RWPE1 (cell line): ENCODE measurements at regions not wholly inside any gene's neighbourhood (a gene's known extent, or its start where the extent isn't known, plus 50 kb on each side); places are given as distances from the start of the nearest gene placed in this dataset.

ENCODE experiments used
- CTCF ChIA-PET: fragments of 350-600 bp; sonication (Branson Sonifier 250); formaldehyde crosslinking; extraction: SDS; loops from one replicate; lab custom pipeline; 2021; lab: Yijun Ruan, JAX
- POLR2A ChIA-PET: fragments of 400-600 bp; formaldehyde crosslinking; extraction: SDS; loops from one replicate; lab custom pipeline; 2020; ENCODE audit warnings: antibody characterized with exemption; ENCODE audit not compliant: low non-redundant PET; lab: Yijun Ruan, JAX
- DNase-seq: peaks from one replicate; pipeline ENCODE4 v3.0.0; 2012; ENCODE audit warnings: low spot score
- H3K27ac ChIP-seq: fragments of 450-650 bp; 2 replicates; pipeline ENCODE4 v1.5.1; 2017
- CTCF ChIP-seq: fragments of 450-650 bp; conservative IDR thresholded peaks from 2 replicates; pipeline ENCODE4 v1.5.1; 2017; ENCODE audit warnings: low read depth, mild to moderate bottlenecking

DNA sequence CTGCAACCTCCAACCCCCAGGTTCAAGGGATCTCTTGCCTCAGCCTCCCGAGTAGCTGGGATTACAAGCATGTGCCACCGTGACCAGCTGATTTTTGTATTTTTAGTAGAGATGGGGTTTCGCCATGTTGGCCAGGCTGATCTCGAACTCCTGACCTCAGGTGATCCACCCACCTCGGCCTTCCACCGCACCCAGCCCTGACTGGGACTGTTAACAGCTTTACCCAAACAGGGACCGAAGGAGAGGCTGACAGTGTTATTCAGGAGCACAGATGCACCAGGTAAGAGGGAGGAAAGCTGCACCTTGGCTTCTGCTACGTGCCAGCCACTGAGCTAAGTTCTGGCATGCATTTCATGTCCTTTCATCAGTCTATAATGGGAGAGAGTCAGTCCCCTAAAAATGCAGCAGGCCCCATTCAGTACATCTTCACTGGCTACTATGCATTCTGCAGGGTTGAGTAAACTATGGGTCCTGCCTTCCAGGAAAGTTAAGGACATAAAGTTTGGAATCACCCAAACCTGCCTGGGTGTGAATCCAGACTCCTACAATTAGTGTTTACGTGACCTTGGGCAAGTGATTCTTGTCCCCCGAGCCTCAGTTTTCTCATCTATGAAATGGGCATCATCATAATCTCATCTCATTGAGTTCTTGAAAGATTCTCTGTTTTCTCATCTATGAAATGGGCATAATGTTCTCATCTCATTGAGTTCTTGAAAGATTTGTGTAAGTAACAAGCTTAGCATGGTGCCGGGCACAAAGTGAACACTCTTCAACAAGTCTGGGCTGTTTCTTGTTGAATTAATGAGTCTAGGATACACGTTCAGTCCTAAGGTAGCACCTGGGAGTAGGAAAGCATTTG, 82.2 kb downstream of the CPN2 start:
- H3K27ac ChIP-seq, result peak overlapping the region; percentile 78
- POLR2A ChIA-PET, result no interaction called here
- TF ChIP-seq CTCF, result no peak
- CTCF ChIA-PET, result no interaction called here
- no peak for DNase-seq

DNA sequence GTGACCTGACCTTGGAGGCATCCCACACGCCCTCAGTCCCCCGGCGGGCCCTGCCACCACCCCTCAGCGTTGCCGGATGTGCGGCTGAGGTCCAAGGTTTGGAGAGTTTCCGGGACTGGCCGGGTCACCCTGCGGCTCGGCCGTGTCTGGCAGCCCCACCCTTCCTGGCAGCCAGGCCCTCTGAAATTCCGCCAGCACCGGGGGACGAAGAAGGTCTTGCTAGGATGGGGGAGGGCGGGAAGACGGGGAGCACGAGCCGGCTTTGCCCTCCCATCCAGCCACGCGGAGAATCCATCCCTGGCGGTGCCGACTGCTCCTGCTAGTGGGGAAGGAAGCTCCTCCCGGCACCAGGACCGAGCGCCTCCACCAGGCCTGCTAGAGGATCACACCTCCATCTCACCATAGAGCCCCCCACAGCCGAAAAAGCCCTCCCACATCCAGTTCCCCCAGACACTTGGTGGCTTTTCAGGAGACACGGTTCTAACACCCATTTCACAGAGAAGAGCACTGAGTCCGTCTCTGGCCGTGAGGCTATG, 81.5 kb downstream of the CPN2 start:
- ChIA-PET CTCF (no interaction called here), POLR2A (no interaction called here)
- TF ChIP-seq CTCF, result no peak
- DNase-seq, result no peak
- H3K27ac ChIP-seq, result peak overlapping the region; percentile 78

DNA sequence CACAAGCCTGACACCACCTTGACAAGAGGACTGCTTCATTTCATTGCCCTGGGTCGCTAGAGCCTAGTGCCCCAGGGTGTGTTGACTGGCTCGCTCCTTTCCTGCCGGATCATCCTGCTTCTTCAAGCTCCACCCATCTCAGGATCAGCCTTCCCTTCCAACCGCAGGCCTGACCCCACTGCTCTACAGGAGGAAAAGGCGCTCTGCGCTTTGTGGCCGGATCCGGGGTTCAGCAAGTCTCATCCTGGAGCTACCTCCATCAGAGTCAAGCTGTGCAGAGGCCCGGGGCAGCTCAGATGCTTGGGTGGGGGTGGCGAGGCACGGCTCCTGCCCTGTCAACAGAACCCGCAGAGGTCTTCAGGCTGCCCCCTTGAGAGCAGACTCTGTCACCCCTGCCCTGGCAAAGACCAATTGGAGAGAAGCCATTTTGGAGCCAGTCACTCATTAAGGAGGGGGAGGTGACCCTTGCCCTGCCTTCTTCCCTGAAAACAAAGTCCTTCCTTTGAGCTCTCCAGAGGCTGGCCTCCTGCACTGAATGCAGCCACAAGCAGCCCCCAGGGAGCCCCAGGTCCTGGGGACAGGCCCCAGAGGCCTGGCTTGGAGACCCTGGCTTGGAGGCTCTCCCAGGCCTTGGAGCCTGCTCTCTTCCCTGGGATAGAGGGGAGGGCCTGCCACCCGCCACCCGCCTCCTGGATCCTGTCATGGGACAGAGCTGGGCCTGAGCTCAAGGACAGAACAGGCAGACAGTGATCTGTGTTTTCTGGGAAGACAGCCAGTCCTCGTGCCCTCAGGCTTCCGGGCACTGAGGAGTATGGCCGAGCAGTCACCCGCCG, 80.3 kb downstream of the CPN2 start:
- CTCF ChIA-PET, result interaction anchor here (0.6 kb wide), 1 partner anchor 136 kb away, joined by 3 read pairs; no protein-coding TSS in a partner anchor
- H3K27ac ChIP-seq, result peak overlapping the region; percentile 78
- no peak for DNase-seq

GRCh38 chr3:194271460-194272035, 79.6 kb downstream of the CPN2 start:
- no peak for TF ChIP-seq CTCF
- H3K27ac ChIP-seq, result peak overlapping the region; percentile 78
- no peak for DNase-seq
- ChIA-PET CTCF (interaction anchor here (0.6 kb wide), 1 partner anchor 136 kb away, joined by 3 read pairs; no protein-coding TSS in a partner anchor), POLR2A (no interaction called here)

More for the DNA sequence above, 80.3 kb downstream of the CPN2 start:
- no peak for TF ChIP-seq CTCF
- POLR2A ChIA-PET, result no interaction called here

DNA sequence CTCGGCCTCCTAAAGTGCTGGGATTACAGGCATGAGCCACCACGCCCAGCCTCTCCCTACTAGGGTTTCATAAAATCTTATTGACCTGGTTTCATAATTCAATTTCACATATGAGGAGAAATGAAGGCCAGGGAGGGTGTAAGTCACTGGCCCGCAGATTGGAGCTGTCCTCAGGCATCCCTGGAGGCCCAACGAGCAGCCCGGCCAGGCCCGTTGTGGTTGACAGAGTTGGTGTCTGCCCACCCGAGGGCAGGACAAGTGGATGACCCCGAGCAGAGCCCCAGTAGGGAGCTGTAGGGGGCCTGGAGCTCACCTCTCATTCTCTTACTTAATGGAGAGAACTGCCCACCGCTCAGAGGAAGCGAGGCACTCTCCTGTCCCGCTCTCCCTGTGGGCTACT, 78.9 kb downstream of the CPN2 start:
- CTCF ChIA-PET, result no interaction called here
- DNase-seq, result no peak
- H3K27ac ChIP-seq, result peak overlapping the region; percentile 78
- no peak for TF ChIP-seq CTCF
- POLR2A ChIA-PET, result no interaction called here
